Activated naive CD8-positive, alpha-beta T cell treated with anti-CD3 and anti-CD28 coated beads, Interleukin-2, amount 50 U/mL, for 16 hours (primary cell): ENCODE measurements at regions not wholly inside any gene's neighbourhood (a gene's known extent, or its start where the extent isn't known, plus 50 kb on each side); places are given as distances from the start of the nearest gene placed in this dataset.
A peak's percentile ranks its signal among the peaks of the same experiment; 100 is the strongest.

Experiments used
- DNase-seq: peaks from one replicate; pipeline ENCODE4 v3.0.0-alpha.2; 2020; ENCODE audit warnings: low read depth, low spot score

DNA sequence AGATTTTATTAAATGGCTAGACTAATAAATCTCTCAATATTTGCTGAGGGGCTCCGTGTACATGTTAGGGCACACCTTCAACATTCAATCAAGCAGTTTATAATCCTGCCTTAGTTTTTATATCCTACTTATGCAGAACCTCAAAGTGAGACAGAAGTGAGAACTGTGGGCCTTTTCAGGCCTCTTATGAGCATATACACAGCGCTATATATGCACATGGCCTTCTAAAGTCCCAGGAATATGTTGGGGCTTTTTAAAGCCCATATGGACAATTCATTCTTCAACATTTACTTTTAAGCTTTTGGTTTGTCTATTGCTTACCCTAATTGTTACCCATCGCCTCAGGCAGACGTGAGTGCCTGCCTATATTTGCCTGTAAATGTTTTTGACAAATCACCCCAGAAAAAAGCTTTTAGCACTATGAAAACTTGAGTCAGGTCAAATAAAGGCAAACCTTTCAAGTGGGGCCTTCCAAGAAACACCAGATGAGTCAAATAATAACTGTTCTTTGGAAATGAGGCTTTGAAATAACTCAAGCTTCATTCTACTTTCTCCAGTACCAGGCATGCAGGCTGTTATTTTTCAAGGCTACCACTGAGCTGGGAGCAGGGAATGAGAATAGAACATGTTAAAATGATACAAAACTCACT lies 58.2 kb downstream of the ESM1 start:
- no peak for DNase-seq

DNA sequence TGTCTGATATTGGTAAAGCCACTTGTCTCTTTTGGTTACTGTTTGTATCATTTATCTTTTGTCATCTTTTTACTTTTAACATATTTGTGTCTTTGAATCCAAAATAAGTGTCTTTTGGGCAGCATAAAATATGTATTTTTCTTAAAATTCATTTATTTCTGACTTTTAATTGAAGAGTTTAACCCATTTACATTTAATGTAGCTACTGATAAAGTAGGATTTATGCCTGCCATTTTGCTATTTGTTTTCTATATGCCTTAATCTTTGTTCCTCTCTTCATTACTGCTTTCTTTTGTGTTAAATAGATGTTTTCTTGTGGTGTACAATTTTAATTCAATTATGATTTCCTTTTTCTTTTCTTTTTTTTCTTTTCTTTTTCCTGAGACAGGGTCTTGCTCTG lies 60.9 kb downstream of the ESM1 start:
- DNase-seq = no peak

DNA sequence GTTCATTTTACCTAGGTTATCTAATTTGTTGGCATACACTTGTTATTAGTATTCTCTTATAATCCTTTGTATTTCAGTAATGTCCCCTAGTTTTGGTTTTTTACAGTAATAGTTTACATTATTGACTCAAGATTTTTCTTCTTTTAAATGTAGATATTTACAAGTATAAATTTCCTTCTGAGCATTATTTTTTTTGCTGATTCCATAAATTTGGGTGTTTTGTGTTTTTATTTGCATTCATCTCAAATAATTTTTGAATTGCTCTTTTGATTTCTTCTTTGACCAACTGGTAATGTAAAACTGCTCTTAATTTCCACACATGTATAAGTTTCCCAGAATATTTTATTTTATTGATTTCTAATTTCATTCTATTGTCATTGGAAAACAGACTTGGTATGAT lies 68.1 kb downstream of the ESM1 start:
- DNase-seq = no peak

DNA sequence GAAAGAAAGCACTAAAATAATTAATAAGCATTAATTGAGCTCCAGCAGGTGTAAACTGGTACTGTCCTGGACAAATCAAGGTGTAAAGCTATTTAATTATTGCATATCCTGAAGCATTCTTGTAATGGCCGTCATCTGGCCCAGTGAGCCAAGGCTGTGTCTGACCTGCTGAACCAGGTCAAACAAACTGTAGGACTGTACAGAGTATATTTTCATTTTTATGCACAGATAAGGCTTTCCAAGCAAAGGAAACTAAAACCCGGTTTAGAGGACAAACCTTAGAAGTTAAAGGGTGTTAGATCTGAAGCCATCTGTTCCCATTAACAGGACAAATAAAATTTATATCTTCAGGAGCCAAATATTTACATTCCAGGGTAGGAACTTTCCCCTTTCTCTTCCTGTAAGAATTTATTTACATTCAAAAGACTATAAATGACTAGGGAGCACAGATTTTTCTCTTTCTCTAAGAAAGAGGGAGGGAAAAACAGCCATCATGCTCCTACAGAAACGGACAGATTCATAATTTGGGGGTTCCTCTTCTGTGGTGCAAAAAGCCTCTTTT lies 69.8 kb downstream of the ESM1 start:
- no peak for DNase-seq

DNA sequence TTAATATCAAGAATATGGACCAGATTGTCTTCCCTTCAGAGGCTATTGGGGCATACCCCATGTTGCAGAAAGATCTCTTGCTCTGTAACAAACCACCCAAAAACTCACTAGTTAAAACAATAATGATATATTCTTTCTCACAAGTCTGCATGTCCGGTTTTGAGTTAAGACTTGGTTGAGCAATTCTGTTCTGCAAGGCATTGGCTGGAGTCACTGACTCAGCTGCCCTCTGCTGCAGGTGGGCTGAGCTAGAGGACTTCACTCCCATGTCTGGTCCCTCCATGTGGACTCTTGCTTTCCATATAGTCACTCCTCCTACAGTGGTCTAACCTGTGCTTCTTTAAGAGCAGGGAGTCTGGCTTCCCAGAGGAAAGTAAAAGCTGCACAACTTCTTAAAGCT lies 73.4 kb downstream of the ESM1 start:
- no peak for DNase-seq

DNA sequence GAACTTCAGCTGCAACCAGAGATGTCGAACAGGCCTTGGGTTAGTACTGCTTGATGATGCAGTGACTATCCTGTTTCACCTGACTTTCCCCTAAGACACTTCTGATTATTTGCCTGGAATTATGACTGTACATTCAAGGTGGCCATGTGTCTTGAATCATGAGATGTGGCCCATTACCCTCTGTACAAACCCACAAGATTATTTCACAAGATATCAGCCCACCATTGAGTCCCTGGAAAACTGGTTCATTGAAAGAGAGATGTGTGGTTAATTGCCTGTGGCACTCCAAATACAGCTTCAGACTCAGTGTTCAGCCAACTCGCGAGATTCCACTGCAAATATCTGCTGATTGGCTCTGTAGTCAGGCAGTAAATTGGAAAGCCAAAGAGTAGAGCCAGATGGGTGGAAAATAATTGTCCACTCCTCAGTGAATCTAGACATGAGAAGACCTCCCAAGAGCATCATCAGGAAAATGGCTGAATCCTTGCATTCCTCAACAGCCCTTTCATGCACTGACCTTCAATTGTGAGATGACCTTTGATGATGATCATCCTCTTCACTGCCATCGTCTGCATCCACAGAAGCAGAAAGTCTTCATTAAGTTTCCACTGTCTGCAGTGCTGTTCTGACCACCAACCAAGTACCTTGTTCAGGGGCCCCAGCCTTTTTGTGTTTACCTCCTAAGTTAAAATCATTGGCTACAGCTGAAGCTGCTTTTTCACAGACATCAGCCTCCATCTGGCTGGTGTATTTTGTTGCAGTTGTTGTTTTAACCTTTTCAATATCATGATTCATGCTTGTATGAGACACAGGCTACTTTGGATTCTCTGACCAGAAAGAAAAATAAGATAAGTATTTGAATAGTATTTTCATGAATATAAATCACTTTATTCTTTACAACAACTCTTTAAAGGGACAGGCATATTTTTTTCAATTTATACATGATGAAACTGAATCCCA lies 75.2 kb downstream of the ESM1 start:
- no peak for DNase-seq

DNA sequence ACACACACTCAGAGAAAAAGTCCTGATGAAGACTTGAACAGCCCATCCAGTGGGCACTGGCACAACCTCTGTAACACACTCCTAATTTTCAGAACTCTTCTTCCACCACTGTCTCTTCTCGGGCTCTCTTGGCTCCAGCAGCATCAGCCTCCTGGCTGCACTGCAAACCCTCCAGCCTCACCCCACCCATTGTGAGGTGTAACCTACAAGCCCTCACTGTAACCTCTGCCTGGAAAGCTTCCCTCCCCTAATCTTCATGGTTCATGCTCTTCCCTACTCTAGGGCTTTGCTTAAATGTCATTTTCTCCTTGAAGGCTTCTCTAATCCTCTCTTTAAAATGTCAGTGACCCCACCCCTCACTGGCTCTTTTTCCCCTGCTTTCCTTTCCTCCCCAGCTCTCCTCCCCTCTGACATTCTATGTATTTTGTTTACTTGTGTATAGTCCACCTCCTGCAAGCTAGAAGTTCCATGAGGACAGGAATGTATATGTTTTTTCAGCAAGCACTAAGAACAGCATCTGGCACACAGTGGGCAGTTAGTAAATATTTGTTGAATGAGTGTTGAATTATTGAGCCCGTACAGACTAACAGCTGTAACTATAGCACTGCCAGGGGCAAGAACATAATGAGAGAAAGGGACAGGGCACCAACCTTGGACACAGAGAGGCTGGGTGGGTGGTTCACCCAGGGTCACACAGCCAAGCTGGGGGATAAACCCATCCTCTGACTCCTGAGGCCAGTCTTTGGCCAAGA lies 76.4 kb downstream of the ESM1 start:
- no peak for DNase-seq

DNA sequence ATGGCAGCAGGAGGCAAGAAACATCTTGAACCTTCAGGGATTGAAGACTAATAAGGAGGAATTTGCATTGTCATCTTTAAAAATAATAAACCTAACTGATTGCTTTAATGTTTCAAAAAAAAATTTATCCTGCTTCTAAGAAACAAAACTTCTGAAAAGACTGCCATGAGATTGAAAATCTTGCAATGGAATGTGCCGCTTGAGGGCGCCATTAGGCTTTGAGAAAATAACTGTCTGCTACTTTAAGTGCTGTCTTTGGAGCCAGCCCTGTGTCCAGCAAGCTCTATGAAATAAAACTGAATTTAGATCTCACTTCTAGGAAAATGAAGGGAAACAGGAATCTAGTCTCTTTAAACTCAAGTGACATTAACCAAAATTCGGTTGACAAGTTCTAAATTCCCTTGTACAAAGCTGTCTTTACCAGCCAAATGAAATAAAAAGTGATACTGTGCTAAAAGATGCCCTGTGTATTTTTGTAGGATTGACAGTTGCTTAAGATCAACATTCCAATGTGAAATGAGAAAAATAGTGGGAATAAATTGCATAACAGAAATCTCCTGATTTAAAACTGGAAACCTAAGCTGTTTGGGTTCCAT lies 79.4 kb downstream of the ESM1 start:
- peak; percentile 33 for DNase-seq

DNA sequence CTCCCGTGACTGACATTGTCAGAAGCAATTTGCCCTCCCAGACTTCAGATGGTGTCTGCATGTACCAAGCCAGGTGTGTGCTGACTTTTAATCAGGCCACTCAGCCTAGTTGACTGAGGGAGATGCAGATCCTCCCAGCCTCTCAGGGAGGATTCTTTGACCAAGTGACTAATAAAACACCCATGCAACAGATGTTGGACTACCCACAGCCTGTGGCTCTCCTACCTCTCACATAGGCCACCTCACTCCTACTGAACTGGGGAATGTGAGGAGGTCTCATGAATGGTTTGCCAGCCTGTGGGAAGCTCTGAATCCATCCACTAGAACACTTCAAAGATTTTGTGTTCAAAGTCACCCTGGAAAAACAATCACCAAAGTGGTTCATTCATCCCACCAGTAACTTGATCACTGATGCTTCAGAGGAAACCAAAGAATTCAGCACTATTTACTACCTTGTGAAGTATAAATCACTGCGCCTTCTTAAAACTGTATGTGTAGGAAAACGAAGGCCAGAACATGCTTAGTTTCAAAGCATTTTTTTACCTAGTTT lies 80.1 kb downstream of the ESM1 start:
- no peak for DNase-seq

DNA sequence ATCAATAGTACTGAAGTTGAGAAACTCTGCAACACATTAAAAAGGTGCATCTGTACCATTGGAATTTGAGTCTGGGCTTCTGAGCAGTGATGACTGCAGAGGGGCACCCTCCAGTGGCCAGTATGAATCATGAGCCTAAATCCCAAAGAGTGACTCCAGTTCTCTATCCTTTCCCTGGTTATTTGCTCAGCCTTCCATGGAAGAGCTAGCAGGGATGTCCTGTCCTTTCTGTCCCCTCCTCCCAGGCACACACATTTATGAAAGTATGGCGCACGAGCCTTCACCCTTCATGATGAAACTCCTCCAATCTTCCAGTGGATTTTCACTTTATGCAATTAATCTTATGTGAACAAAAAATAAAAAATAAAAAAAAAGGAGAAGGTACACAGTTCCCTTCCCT lies 81.0 kb downstream of the ESM1 start:
- no peak for DNase-seq

DNA sequence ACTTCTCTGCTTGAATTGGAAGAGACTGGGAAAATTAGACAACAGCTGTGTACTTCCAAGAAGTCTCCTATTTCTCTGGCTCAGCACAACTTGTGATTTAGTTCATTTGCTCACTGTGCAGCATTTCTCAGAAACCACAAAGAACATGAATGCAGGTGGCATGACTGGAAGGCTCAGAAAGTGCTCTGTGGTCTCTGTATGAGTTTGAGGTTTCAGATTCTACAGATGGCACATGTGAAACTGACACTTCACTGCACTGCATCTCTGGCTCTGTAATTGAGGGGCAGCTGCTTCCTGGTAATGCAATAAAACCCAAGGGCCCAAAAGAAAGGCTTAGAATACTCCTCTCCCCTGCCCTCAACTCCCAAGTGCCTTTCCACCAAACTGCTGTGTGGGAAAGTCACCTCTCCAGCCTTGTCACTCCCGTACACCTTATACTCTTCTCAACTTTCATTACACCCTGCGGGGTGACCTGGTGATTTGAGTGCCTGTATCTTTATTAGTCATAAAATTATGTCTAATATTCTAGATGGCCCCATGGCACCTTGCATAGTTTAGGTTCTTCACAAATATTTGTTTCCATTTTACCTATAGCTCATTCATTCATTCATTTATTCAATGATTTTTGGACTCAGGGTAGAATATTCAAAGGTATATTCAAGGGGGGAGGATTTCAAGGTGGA lies 82.5 kb downstream of the ESM1 start:
- peak; percentile 13 for DNase-seq

DNA sequence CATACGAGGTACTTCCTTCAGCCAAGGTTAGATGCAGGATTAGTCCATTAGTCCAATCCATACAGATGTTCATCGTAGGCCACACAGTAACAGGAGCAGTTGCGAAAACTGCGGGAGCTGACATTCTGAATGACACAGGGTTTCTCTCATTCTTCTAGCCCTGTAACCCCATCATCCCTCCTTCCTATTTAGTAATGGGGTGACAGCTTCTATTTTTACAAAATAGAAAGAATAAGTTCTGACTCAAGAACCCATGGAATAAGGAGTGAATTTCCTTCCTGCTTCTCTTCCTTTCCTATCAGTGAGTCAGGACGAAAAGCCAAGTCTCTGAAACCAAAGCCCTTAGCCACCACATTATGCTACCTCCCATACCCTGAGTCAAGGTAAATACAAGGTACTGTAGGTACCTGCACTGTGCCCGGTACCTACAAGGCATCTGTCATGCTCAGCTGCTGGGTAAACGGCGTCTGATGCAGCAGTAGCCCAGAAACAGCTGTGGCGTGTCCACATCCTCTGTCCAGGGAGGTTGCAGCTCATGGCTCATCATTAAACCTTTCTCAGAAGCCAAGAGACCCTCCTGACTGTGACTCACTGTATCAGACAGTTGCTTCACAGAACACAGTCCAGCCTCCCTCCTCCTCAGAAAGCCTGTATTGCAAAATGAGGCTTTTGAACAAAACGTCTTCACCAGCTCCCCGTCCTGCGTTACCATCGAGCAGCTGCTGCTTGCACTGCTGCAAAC lies 84.2 kb downstream of the ESM1 start:
- DNase-seq = no peak

DNA sequence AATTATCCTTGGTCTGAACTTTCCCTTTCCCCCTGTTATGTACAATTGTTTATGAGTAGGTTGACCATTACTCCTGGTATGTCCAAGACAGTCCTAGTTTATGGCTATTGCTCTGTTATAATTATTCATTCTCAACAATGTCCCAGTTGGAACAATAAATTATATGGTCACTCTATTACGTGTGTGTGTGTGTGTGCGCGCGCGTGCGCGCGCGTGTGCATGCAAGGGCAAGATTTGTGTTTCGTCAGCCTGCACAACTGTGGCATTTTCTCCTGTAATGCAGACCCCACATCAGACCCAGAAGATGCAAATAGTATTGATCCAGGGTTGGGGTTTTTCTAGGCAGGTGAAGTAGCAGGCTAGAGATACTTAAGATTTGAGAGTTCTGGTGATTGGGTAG lies 88.4 kb downstream of the ESM1 start:
- DNase-seq = no peak

DNA sequence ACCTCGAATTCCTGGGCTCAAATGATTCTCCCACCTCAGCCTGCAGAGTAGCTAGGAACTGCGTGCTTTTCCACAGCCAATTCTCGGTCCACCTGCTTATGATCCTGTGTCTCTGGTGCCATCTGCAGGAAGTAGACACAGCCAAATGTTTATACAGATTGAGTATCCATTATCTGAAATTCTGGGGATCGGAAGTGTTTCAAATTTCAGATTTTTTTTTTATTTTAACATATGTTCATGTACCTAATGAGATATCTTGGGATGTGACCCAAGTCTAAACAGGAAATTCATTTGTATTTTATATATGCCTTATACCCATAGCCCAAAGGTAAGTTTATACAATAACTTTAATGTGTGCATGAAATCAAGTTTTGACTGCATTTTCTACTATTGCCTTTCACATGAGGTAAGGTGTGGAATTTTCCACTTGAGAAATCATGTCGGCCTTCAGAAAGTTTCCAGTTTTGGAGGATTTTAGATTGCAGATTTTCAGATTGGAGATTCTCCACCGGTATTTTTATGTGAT lies 89.5 kb downstream of the ESM1 start:
- no peak for DNase-seq

DNA sequence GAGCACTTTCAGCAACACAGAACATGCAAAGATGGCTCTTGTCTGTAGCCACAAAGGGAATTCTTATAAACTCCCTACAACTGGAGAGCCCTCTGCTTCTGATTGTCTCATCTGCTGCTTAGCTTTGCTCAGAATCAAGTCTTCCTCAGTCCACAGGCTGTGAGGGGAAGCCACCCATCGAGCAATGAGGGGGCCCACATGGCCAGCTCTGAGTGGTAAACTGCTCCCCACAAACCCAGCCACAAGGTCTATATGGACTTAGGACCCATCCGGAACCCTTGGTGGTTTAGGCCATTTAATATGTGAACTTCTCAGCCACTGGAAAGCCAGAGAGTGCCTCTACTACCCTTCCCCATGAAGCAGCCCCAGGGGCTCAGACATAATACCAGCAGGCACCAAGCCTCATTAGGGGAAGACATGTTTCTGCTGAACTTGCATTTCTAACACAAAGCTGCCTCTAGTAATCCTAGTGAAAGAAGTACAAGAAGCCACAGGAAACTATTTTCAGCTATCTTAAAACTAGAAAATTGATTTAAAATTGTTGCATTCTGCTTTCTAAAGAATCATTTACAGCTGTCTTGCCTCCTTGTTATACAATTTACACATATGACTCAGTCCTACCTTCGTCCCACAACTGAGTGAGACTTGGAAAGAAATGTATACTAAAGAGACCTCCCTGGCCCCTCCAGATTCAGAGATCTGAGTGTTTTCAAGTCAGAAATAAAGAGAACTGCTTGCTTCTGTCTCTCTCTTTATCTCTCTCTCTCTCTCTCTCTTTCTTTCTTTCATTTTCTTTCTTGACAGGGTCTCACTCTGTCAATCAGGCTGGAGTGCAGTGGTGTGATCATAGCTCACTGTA lies 90.2 kb downstream of the ESM1 start:
- no peak for DNase-seq

DNA sequence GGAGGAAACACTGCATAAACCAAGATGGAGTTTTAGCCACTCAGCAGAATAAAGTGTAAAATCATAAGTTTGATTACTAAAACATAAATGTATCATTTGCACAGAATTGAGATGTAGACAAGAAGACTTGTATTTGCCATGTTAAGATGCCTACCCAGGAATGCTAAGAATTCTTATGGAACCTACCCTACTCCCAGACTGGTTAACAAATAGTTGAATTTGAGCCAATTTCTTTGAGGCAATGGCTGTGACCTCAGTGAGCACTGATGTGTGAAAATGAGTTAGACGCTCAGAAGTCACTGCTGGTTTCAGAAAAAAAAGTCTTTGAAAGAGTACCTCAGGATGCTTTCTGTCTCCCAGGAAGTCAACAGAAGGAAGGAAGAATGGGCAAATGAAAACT lies 95.6 kb downstream of the ESM1 start:
- DNase-seq = no peak

DNA sequence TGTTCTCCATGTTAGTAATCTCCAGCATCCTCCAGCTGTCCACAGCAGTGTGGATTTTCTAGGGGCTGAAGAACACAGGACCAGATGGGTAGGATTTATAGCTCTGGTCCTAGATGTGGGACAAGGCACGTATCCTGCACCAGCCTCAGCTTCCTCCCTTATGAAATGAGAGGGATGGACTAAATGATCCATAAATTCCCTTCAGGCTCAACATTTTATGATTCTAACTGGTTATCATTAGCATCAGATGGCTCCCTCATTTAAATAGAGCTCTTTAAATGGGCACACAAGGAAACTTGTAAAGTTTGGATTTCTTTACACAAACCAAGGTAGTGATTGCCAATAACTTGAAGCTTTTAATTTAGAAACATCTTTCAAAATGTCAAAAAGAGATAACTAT lies 97.7 kb downstream of the ESM1 start:
- no peak for DNase-seq

DNA sequence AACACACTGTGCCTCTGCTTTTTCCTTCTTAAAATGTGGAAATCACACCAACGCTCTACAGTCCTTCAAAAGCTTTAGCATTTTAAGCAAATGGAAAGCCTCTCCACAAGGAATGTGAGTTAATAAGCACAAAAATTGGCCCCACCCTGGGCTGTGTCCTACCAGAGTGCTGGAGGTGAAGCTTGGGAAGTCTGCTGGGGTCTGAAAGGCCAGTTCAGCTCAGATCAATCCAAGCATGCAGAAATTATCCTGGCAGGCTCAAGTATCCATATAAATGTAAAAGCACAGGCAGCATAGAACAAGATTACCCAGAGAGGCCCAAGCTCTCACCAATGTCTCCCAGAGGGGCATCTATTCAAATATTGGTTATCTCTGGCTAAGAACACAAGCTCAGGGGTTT lies 98.5 kb downstream of the ESM1 start:
- DNase-seq = no peak

DNA sequence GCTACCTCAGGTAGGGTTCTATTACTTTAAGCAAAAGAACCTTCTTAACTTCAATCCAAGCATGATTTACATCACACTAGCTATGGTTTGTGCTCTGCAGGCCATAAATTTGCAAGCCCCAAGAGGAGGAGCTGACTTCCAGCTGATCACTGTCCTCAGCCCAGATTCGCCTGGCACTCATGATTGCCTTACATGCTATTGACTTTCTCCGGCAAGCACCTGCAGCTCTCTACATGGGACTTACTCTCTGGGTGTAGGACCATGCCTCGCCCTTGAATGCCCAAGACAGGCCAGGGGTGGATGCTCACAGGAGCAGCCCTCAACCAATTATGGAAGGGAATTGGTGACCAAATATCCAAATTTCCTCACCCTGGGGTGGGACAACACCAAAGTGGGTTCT lies 99.8 kb downstream of the ESM1 start:
- no peak for DNase-seq
